GM19395 (cell line): ENCODE measurements at regions not wholly inside any gene's neighbourhood (a gene's known extent, or its start where the extent isn't known, plus 50 kb on each side); places are given as distances from the start of the nearest gene placed in this dataset.
"Not testable (repeated sequence)": the region's sequence is repeated elsewhere in the genome, so short reads cannot be mapped to it uniquely, and the experiment has no call there.

Source experiments
- ATAC-seq: cut with Tn5 transposase; IDR thresholded peaks from one replicate; pipeline ENCODE4 v1.9.1; 2021; ENCODE audit warnings: mild to moderate bottlenecking, moderate library complexity; ENCODE audit not compliant: unreplicated experiment

DNA sequence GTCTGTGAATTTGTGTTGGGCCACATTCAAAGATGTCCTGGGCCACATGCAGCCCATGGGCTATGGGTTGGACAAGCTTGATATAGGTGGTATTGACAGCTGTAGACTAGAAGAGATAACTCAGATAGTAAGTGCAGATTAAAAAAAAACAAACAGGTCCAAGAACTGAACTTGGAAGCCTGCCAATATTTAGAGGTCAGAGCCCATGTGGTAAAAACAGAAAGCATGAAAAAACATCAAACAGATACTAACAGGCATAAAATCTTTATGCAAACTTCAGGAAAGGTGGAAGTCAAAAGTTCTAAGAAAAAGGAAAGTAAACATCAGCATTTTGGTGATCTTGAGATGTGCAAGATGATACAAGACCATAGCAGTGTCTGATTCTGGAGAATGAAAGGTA lies 155.1 kb upstream of the NR4A3 start:
- ATAC-seq = no peak

- not testable (repeated sequence) for ATAC-seq
These were observed 150.8 kb upstream of the NR4A3 start for GRCh38 chr9:99670886-99671285.

GRCh38 chr9:99677281-99677680 lies 144.4 kb upstream of the NR4A3 start:
- no peak for ATAC-seq

DNA sequence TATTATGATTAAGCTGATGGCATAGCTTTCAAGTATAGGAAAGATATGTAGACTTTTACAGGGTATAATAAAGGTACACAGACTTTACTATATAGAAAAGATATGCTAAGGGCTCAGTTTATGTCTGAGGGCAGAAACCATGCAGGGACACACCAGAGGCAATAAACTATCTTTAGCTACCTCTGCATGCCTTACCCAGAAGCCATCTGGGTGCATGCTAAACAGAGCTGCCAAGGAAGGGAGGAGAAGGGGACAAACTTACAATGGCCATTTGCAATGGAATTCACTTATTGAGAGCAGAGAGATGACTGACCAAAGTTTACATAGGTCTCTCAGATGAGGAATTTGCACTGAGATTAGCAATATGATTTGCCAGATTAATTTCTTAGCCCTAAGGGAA lies 143.1 kb upstream of the NR4A3 start:
- no peak for ATAC-seq

- no peak for ATAC-seq
These were observed 141.5 kb upstream of the NR4A3 start for GRCh38 chr9:99680191-99680590.

- no peak for ATAC-seq
These were observed 140.6 kb upstream of the NR4A3 start for GRCh38 chr9:99681113-99681512.

- ATAC-seq = no peak
These were observed 139.3 kb upstream of the NR4A3 start for GRCh38 chr9:99682378-99682777.

DNA sequence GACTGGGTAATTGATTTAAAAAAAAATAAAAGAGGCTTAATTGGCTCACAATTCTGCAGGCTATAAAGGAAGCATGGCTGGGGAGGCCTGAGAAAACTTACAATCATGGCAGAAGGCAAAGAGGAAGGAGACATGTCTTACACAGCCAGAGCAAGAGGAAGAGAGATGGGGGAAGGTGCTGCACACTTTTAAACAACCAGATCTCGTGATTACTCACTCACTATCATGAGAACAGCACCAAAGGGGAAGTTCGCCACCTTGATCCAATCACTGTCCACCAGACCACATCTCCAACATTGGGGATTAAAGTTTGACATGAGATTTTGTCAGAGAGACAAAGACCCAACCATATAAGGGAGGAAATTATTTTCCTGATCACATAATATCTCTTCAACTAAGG lies 138.8 kb upstream of the NR4A3 start:
- ATAC-seq = no peak

GRCh38 chr9:99690573-99690972 lies 131.1 kb upstream of the NR4A3 start:
- ATAC-seq = no peak

GRCh38 chr9:99693888-99694287 lies 127.8 kb upstream of the NR4A3 start:
- ATAC-seq = no peak

GRCh38 chr9:99694393-99694792 lies 127.3 kb upstream of the NR4A3 start:
- no peak for ATAC-seq

- ATAC-seq = no peak
These were observed 122.3 kb upstream of the NR4A3 start for GRCh38 chr9:99699396-99699795.

DNA sequence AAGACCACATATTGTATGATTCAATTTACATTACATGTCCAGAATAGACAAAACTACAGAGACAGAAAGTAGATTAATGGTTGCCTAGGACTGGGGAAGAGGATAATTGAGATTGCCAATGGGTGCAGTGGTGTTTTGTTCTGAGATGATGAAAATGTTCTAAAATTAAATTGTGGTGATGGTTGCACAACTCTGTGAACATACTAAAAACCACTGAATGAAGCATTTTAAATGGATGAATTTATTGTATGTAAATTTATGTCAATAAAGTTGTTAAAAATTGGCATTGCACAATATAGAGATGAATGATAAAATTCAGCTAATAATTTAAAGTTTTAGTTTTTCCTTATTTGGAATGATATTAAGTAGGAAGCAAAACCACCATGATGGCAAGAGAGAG lies 109.5 kb upstream of the NR4A3 start:
- no peak for ATAC-seq

GRCh38 chr9:99713838-99714306 lies 107.8 kb upstream of the NR4A3 start:
- peak; percentile 62 for ATAC-seq

DNA sequence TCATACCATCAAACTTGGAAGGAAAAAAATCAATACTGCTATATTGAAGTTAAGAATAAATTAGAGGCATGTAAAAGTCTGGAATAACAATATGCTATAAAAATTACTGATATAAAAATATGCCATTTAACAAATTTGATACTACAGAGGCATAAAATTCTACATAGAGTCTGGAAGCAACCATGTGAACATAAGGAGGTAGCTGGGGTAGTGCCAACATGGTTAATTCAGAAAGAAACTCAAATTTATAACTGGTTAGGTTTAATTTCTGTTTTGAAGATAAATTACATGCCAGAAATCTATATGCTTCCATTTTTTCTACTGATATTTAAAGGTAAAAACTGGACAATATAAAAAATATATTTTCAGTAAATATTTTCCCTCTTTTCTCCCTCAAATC lies 103.1 kb upstream of the NR4A3 start:
- no peak for ATAC-seq

DNA sequence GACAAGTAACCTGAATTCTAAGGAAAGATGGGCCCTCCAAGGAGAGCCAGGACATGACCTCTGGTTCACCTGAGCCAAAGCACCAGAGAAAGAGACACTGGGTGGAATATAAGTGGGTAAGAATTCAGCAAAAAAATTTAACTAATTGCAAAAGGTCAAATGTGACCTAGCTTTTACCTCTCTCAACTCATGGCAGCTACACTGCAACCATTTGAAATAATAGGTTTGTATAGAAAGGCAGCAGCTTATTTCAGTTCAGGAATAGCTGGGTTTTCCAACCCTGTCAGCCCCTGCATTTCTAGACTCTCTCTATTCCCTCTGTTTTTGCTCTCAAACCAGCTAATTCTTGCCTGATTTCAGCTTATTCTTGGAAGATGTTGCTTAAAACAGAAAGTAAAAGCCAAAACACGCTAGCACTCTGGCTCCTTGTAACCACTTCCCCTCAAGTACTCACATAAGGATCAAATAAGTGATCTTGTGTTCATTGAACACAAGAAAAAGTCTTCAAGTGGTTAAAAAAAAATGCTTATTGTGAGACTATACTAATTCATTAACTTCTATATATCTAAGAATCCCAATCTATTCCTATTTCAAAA lies 101.1 kb upstream of the NR4A3 start:
- peak; percentile 90 for ATAC-seq

DNA sequence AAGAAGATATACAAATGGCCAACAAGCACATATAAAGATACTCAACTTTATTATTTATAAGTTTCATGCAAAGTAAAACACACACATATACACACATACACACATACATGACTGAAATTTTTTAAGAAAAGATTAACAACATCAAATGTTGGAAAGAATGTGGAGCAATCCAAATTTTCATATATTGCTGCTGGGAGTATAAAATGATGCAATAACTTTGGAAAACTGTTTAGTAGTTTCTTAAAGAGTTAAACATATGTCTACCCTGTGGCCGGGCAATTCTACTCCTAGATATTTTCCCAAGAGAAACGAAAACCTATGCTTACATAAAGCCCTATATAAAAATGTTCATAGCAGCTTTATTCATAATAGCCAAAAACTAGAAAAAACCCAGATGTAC lies 99.8 kb upstream of the NR4A3 start:
- no peak for ATAC-seq

- ATAC-seq = no peak
These were observed 98.8 kb upstream of the NR4A3 start for GRCh38 chr9:99722877-99723276.

DNA sequence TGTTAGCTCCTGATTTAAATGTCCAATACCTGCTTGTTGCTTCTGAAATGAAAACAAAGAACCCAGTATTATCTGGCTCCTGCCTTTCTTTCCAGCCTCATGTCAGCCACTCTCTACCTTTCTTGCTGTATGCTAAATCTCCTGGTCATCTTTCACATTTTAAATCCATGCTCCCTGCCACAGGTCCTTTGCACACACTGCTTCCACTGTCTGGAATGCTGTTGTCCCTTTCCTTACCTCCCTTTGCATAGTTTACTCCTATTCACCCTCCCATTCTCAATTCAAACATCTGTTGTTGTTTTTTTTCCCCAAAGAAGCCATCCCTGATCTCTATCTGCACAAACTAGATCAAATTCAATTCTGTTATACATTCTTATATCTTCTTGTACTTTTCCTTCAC lies 97.0 kb upstream of the NR4A3 start:
- ATAC-seq = no peak

DNA sequence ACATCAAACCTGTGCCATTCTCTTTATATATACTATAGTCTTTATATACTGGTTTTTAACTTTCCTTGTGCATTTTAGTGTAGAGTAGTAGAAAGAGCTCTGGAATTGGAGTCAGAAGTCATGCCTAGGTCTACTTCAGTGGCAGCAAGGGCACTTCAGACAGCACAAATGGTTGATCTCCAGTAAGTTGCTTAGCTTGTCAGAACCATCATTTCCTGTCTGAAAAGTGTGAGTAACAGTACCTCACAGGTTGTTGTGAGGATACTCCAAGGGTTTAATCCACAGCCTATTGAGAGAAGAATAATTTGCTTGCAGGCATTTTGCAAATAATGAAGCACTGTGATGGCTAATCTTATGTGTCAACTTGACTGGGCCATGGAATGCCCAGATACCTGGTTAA lies 95.8 kb upstream of the NR4A3 start:
- no peak for ATAC-seq

DNA sequence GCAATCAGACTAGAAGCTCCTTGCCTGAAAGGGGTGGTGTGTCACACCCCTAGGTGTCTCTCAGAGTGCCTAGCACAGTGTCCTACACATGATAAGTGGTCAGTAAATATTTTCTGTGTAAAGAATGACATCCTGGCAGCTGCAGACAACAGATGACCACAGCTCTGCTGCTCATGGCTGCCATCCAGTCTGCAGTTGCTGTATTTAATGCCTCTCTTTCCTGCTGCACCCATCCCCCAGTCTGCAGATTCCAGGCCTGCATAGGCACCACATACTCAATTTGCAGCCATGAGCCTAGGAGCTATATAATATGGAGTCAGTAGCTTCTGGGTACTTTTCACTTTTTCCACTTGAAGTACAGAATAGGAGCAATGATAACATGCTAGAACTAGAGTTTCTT lies 94.9 kb upstream of the NR4A3 start:
- ATAC-seq = no peak

- no peak for ATAC-seq
These were observed 91.6 kb upstream of the NR4A3 start for GRCh38 chr9:99730062-99730461.

DNA sequence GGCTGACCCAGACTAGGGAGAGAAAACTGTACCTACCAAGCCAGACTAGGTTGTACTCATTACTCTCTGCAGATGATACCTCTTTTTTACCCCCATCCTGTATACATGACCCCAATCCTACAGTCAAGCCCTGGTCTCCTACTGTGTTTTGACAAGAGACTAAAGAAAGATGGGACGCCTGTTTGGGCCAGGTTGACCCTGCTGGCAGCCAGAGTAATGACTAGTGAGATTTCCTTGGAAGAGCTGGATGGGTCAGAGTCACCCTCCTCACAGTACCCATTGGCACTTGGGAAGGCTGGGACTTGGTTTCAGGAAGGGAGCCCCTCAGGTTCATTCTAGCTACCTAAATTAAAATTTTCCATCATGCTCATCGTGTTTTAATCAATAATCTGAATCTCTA lies 89.7 kb upstream of the NR4A3 start:
- no peak for ATAC-seq
